Spleen (tissue), 7 donors: ENCODE measurements at regions not wholly inside any gene's neighbourhood (a gene's known extent, or its start where the extent isn't known, plus 50 kb on each side); places are given as distances from the start of the nearest gene placed in this dataset.
A peak's percentile ranks its signal among the peaks of the same experiment; 100 is the strongest.

Source experiments
- POLR2A ChIP-seq, 3 donors: fragments of 450-650 bp; IDR thresholded peaks; one replicate each; pipeline ENCODE4 v1.5.1; 2017; ENCODE audit warnings: antibody characterized with exemption in 3 of 3, mild to moderate bottlenecking in 1 of 3
- POLR2AphosphoS5 ChIP-seq, 3 donors: sonication (generic); formaldehyde crosslinking; IDR thresholded peaks; one replicate each; pipeline ENCODE4 v1.5.1; 2017; ENCODE audit warnings: antibody characterized with exemption in 3 of 3
- TF ChIP-seq, protein P1 (sequence below), 11 experiments: fragments of 200-600 bp in 7 of 11; fragments of 450-650 bp in 4 of 11; sonication (generic) in 4 of 11; IDR thresholded peaks in 8 of 11; conservative IDR thresholded peaks in 3 of 11; 1 replicate in 7 of 11; 2 replicates in 4 of 11; pipeline versions ENCODE4 v1.4.0 to v1.8.0; 2016 to 2021; ENCODE audit warnings: antibody characterized with exemption in 11 of 11, inconsistent platforms in 4 of 11, mild to moderate bottlenecking in 1 of 11
- donor health status: DM: no; HTN: no; CAD: no; lungs with moderate emphysema.
- donor health status: DM: no; HTN: no; CAD: no.
- donor health status: DM: no; HTN: no; CAD: no.

DNA sequence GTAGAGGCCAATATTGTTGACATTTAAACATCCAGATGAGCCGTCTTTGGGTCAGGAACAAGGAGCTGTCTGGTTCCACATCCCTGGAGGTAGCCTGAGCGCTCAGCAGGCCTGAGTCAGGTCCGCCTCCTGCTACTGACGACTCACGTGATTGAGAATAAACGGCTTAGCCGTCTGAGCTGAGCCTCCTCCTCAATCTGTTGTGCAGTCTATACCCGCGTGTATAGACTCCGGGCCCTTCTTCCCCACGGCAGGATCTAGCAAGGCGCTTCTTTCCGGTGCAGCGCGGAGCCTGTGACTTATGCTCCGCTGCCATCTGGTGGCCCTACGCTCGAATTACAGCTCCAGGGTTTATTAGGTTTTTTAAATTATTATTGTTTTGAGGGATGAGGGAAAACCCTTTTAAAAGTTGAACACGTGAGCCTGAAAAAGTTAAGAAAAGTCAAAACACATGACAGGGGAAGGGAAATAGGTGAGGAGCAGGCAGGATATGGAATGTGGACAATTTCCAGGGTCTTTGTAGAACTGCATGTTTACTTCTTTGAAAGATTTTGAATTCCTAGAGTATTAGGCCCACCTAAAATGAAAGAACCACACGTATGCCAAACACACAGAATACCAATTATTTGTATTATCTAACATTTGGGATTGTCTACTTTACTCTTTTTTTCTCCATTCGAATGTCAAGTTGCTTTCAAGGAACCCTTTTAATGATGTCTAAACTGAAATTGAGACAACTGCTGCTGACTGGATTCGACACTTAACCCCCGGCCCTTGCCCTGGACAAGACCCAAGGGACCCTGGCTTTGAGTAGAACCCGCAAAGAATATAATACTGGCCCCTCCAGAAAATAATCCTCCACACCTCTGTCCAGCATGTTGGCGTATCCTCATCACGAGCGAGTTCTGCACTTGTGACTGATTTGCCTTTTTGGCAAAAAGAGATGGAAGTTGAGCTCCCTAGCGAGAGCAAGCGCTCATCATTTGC is 112.4 kb upstream of the ZNF236 start:
- TF ChIP-seq, protein P1, sequence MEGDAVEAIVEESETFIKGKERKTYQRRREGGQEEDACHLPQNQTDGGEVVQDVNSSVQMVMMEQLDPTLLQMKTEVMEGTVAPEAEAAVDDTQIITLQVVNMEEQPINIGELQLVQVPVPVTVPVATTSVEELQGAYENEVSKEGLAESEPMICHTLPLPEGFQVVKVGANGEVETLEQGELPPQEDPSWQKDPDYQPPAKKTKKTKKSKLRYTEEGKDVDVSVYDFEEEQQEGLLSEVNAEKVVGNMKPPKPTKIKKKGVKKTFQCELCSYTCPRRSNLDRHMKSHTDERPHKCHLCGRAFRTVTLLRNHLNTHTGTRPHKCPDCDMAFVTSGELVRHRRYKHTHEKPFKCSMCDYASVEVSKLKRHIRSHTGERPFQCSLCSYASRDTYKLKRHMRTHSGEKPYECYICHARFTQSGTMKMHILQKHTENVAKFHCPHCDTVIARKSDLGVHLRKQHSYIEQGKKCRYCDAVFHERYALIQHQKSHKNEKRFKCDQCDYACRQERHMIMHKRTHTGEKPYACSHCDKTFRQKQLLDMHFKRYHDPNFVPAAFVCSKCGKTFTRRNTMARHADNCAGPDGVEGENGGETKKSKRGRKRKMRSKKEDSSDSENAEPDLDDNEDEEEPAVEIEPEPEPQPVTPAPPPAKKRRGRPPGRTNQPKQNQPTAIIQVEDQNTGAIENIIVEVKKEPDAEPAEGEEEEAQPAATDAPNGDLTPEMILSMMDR (IDR thresholded peaks at IDR 0.05 in 8 of 11, conservative IDR thresholded peaks at IDR 0.05 in 3 of 11): peak; percentile 59 to 92 (median 87)
- no peak for TF ChIP-seq POLR2AphosphoS5 (IDR thresholded peaks at IDR 0.05)
- no peak for TF ChIP-seq POLR2A (IDR thresholded peaks at IDR 0.05)
